RWPE2 (cell line): ENCODE measurements at regions not wholly inside any gene's neighbourhood (a gene's known extent, or its start where the extent isn't known, plus 50 kb on each side); places are given as distances from the start of the nearest gene placed in this dataset.

Experiments used
- ATAC-seq: fragments of 200-7000 bp; cut with Tn5 transposase; 3 replicates; pipeline ENCODE4 v1.9.1; 2021; ENCODE audit warnings: low read depth
- DNase-seq: peaks from one replicate; pipeline ENCODE4 v3.0.0-alpha.2; 2020; ENCODE audit warnings: low spot score
- H3K27ac ChIP-seq: fragments of 450-650 bp; 2 replicates; pipeline ENCODE4 v1.5.1; 2017; ENCODE audit warnings: mild to moderate bottlenecking; ENCODE audit not compliant: poor library complexity, severe bottlenecking
- H3K27me3 ChIP-seq: fragments of 250-450 bp; sonication (Bioruptor Pico); 2 replicates; pipeline ENCODE4 v1.5.1; 2021; ENCODE audit warnings: mild to moderate bottlenecking, moderate library complexity; ENCODE audit not compliant: insufficient read depth, poor library complexity, severe bottlenecking
- H3K36me3 ChIP-seq: fragments of 250-450 bp; sonication (Bioruptor Pico); 2 replicates; pipeline ENCODE4 v1.5.1; 2020; ENCODE audit warnings: low read depth, mild to moderate bottlenecking, moderate library complexity
- H3K4me1 ChIP-seq: fragments of 250-450 bp; sonication (Bioruptor Pico); 2 replicates; pipeline ENCODE4 v1.5.1; 2021; ENCODE audit warnings: mild to moderate bottlenecking, moderate library complexity; ENCODE audit not compliant: insufficient read depth, poor library complexity, severe bottlenecking
- H3K4me3 ChIP-seq: fragments of 250-450 bp; sonication (Bioruptor Pico); 2 replicates; pipeline ENCODE4 v1.5.1; 2021; ENCODE audit warnings: mild to moderate bottlenecking, moderate library complexity; ENCODE audit not compliant: severe bottlenecking
- H3K9me3 ChIP-seq: fragments of 250-450 bp; sonication (Bioruptor Pico); 2 replicates; pipeline ENCODE4 v1.5.1; 2021; ENCODE audit warnings: mild to moderate bottlenecking, moderate library complexity; ENCODE audit not compliant: severe bottlenecking
- TF ChIP-seq, protein P1 (sequence below): fragments of 450-650 bp; IDR thresholded peaks from one replicate; pipeline ENCODE4 v1.5.1; 2017; ENCODE audit warnings: mild to moderate bottlenecking, moderate library complexity; ENCODE audit not compliant: poor library complexity, severe bottlenecking

DNA sequence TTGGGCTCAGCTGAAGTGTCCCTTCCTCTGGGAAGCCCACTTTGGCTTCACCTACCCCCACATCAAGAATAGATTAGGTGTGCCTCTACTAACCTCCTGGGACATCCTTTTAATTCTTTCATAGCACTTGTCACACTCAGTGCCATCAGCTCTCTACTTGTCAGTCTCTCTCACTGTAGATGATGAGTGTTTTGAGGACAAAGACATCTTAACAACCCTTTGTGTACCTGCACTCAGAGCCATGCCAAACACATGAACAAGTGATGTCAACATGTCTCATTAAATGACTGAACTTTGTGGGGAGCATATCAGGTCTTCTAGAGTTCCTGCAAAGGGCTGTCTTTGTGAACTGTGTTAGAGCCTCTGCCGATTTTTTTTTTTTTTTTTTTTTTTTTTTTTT, 87.0 kb upstream of the AMOTL1 start:
- Histone ChIP-seq H3K4me3 (no peak overlapping the region), H3K9me3 (peaks cover 3% of the 10 kb centered on the region), H3K4me1 (peaks cover 27% of the 10 kb centered on the region), H3K36me3 (no peaks in the 10 kb centered on the region), H3K27ac (no peak overlapping the region), H3K27me3 (no peaks in the 10 kb centered on the region)
- ATAC-seq: no peak
- TF ChIP-seq, protein P1, sequence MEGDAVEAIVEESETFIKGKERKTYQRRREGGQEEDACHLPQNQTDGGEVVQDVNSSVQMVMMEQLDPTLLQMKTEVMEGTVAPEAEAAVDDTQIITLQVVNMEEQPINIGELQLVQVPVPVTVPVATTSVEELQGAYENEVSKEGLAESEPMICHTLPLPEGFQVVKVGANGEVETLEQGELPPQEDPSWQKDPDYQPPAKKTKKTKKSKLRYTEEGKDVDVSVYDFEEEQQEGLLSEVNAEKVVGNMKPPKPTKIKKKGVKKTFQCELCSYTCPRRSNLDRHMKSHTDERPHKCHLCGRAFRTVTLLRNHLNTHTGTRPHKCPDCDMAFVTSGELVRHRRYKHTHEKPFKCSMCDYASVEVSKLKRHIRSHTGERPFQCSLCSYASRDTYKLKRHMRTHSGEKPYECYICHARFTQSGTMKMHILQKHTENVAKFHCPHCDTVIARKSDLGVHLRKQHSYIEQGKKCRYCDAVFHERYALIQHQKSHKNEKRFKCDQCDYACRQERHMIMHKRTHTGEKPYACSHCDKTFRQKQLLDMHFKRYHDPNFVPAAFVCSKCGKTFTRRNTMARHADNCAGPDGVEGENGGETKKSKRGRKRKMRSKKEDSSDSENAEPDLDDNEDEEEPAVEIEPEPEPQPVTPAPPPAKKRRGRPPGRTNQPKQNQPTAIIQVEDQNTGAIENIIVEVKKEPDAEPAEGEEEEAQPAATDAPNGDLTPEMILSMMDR: no peak
- DNase-seq: no peak

DNA sequence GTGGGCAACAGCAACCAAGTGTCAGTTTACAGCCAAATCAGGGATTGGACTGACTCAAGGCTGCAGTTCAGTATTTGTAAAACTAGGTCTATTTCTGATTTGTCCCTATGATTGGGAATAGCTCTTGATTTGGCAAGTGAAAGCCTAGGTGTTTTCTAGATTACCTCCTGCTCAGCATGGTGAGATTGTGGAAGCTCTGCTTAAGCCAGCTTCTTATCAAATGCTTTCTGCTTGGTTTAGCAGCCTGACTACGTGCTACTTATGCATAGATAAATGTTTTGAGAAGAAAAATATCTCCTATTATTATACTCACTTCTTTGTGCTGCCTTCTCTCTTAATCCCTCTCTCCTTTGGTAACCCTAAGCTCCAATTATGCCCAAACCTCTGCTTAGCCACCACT, 86.3 kb upstream of the AMOTL1 start:
- no peak for DNase-seq
- ATAC-seq: no peak
- Histone ChIP-seq H3K36me3 (no peaks in the 10 kb centered on the region), H3K4me1 (peaks cover 26% of the 10 kb centered on the region), H3K4me3 (no peak overlapping the region), H3K27me3 (no peaks in the 10 kb centered on the region), H3K9me3 (peaks cover 3% of the 10 kb centered on the region), H3K27ac (no peak overlapping the region)
- TF ChIP-seq, protein P1: no peak

DNA sequence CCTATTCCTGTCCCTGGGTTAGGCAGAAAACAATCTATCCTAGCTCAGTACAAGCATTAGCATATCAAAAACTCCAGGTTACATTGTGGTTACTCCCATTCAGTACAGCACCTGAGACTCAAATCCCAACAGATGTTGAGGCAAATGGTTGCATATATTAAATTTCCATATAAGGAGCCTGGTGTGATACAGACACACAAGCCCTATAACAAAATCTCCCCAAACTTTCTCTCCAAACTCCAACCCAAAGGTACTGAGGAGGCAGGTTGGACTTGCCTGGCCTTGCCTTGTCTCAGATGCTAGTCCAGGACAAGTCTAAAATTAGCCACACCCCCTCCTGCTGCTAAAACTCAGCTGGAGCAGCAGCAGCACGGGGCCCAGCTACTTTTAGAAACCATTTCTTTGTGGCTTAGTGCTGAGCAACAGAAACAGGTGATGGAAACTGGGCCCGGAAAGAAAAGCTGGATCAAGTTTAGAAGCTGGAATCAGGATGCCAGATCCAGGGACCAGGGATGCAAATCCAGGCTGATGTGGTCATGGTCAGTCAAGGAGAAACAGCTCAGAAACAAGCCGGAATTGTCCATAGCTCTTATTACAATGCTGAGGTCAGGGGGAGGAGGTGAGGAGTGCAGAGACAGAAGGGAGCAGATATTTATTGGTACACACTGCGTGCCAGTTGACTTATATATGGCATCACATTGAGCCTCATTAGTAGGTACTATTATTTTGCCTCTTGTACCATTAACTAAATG, 73.7 kb upstream of the AMOTL1 start:
- Histone ChIP-seq H3K4me3 (no peak overlapping the region), H3K4me1 (no peaks in the 10 kb centered on the region), H3K27me3 (no peaks in the 10 kb centered on the region), H3K36me3 (no peaks in the 10 kb centered on the region), H3K9me3 (no peaks in the 10 kb centered on the region), H3K27ac (no peak overlapping the region)
- TF ChIP-seq, protein P1: no peak
- DNase-seq: no peak
- no peak for ATAC-seq

DNA sequence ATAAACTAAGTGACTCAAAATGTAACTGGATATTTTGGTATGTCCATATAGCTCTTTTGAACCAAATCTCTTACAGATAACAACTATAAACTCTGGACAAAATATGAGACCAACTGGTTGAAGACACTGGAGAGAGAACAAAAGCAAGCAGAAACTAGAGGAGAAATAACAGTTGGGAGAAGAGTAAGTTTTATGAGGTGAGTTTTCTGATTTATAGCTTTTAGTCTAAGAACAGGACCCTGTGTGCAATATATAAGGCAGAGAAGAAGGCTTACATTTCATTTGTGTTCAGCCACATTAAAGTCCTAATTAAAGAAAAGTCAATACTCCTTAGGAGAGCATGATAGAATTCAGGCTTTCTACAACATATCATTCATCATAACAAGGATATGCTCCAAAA, 71.0 kb upstream of the AMOTL1 start:
- TF ChIP-seq, protein P1: no peak
- Histone ChIP-seq H3K4me3 (no peak overlapping the region), H3K9me3 (no peaks in the 10 kb centered on the region)

DNA sequence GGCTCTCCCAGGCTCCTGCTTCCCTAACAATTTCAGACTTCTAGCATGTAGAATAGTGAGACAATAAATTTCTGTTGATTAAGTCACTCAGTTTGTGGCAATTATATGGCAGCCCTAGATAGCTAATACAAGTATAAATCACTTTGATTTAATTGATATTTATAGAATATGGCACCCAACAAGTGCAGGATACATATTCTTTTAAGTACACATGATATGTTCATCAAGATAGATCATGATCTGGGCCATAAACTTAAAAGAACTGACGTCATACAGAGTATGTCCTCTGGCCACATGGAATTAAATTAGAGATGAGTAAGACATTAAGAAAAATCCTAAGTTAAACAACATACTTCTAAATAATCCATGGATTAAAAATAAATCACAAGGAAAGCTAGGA, 67.5 kb upstream of the AMOTL1 start:
- TF ChIP-seq, protein P1: no peak
- Histone ChIP-seq H3K4me1 (peaks cover 9% of the 10 kb centered on the region), H3K36me3 (no peaks in the 10 kb centered on the region), H3K27me3 (no peaks in the 10 kb centered on the region), H3K4me3 (no peak overlapping the region), H3K27ac (no peak overlapping the region), H3K9me3 (no peaks in the 10 kb centered on the region)
- ATAC-seq (no peak), DNase-seq (no peak)

More for the DNA sequence above, 71.0 kb upstream of the AMOTL1 start:
- H3K4me1 ChIP-seq: no peaks in the 10 kb centered on the region
- DNase-seq (no peak), ATAC-seq (no peak)
- no peaks in the 10 kb centered on the region for H3K36me3 ChIP-seq
- H3K27ac ChIP-seq: no peak overlapping the region
- H3K27me3 ChIP-seq: no peaks in the 10 kb centered on the region
